Cardiac muscle cell (in vitro differentiated cells and primary cell): ENCODE measurements at regions not wholly inside any gene's neighbourhood (a gene's known extent, or its start where the extent isn't known, plus 50 kb on each side); places are given as distances from the start of the nearest gene placed in this dataset.
"Not testable (repeated sequence)": the region's sequence is repeated elsewhere in the genome, so short reads cannot be mapped to it uniquely, and the experiment has no call there.

ENCODE experiments used
- DNase-seq, 2 donors: peaks; one replicate each; pipeline versions ENCODE4 v3.0.0 to v3.0.0-alpha.2; 2010 to 2017; ENCODE audit warnings: low read depth in 1 of 2, low spot score in 1 of 2
- H3K27ac ChIP-seq: fragments of 200-600 bp; sonication (generic); 2 replicates; pipeline ENCODE4 v1.5.1; 2016
- H3K27me3 ChIP-seq: fragments of 200-600 bp; sonication (generic); 2 replicates; pipeline ENCODE4 v1.6.0; 2016; ENCODE audit warnings: control low read depth
- H3K36me3 ChIP-seq: fragments of 200-600 bp; sonication (generic); 2 replicates; pipeline ENCODE4 v1.5.1; 2016; ENCODE audit warnings: control low read depth
- H3K4me1 ChIP-seq: fragments of 200-600 bp; sonication (generic); 2 replicates; pipeline ENCODE4 v1.8.1; 2017; ENCODE audit warnings: low read depth, mild to moderate bottlenecking, mixed run types
- H3K4me3 ChIP-seq: fragments of 200-600 bp; sonication (generic); 2 replicates; pipeline ENCODE4 v1.5.1; 2016; ENCODE audit warnings: mild to moderate bottlenecking
- H3K9me3 ChIP-seq: fragments of 200-600 bp; sonication (generic); 2 replicates; pipeline ENCODE4 v1.5.1; 2017; ENCODE audit warnings: low read depth, mild to moderate bottlenecking, control low read depth
- CTCF ChIP-seq: IDR thresholded peaks from 2 replicates; pipeline ENCODE4 v1.5.1; 2012; ENCODE audit warnings: low read depth, mild to moderate bottlenecking, low read length

GRCh38 chrX:63525491-63525890, 174.4 kb upstream of the SPIN4 start:
- Histone ChIP-seq H3K4me1 (no peaks in the 10 kb centered on the region), H3K36me3 (no peaks in the 10 kb centered on the region), H3K27me3 (no peaks in the 10 kb centered on the region), H3K27ac (no peak overlapping the region), H3K4me3 (no peak overlapping the region), H3K9me3 (no peaks in the 10 kb centered on the region)
- DNase-seq: no peak
- TF ChIP-seq CTCF: no peak

GRCh38 chrX:63519368-63519767, 168.2 kb upstream of the SPIN4 start:
- not testable (repeated sequence) for H3K4me1 ChIP-seq, H3K27ac ChIP-seq, H3K27me3 ChIP-seq, H3K36me3 ChIP-seq, H3K9me3 ChIP-seq, DNase-seq, H3K4me3 ChIP-seq

GRCh38 chrX:63514569-63515080, 163.5 kb upstream of the SPIN4 start:
- Histone ChIP-seq H3K27ac (no peak overlapping the region), H3K4me3 (no peak overlapping the region), H3K27me3 (no peaks in the 10 kb centered on the region), H3K36me3 (no peaks in the 10 kb centered on the region), H3K4me1 (no peaks in the 10 kb centered on the region), H3K9me3 (no peaks in the 10 kb centered on the region)
- no peak for TF ChIP-seq CTCF
- DNase-seq: peak in 1 of 2 donors; percentile 12

GRCh38 chrX:63513825-63514568, 162.9 kb upstream of the SPIN4 start:
- no peak overlapping the region for H3K4me3 ChIP-seq
- no peaks in the 10 kb centered on the region for H3K36me3 ChIP-seq
- no peak overlapping the region for H3K27ac ChIP-seq
- no peak for TF ChIP-seq CTCF
- DNase-seq: peak in 1 of 2 donors; percentile 77
- H3K9me3 ChIP-seq: no peaks in the 10 kb centered on the region
- H3K27me3 ChIP-seq: no peaks in the 10 kb centered on the region
- no peaks in the 10 kb centered on the region for H3K4me1 ChIP-seq

GRCh38 chrX:63511361-63511760, 160.2 kb upstream of the SPIN4 start:
- no peak for DNase-seq
- no peak for TF ChIP-seq CTCF
- H3K27me3 ChIP-seq: no peaks in the 10 kb centered on the region
- H3K27ac ChIP-seq: no peak overlapping the region
- no peaks in the 10 kb centered on the region for H3K9me3 ChIP-seq
- no peaks in the 10 kb centered on the region for H3K36me3 ChIP-seq
- no peak overlapping the region for H3K4me3 ChIP-seq
- no peaks in the 10 kb centered on the region for H3K4me1 ChIP-seq

GRCh38 chrX:63508668-63509067, 157.5 kb upstream of the SPIN4 start:
- Histone ChIP-seq H3K36me3 (no peaks in the 10 kb centered on the region), H3K27ac (no peak overlapping the region), H3K4me1 (no peaks in the 10 kb centered on the region), H3K9me3 (no peaks in the 10 kb centered on the region), H3K27me3 (no peaks in the 10 kb centered on the region), H3K4me3 (no peak overlapping the region)
- DNase-seq: no peak
- TF ChIP-seq CTCF: no peak
